ENCODE measurements at regions not wholly inside any gene's neighbourhood (a gene's known extent, or its start where the extent isn't known, plus 50 kb on each side); places are given as distances from the start of the nearest gene placed in this dataset.

DNA sequence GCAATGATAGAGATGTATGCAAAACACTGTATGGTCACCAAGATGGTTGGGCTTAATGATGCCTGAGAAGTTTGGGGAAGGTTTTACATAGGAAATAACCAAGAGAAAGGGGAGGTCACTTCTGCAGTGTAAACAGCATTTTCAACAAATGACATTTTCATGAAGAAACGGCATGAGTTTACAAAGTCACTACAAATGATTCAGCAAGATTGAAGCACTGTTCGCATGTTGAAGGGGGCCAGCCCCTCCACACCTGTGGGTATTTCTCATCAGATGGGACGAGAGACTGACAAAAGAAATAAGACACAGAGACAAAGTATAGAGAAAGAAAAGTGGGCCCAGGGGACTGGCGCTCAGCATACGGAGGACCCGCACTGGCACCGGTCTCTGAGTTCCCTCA is 234.1 kb upstream of the POGK start:
- no peak for TF ChIP-seq POLR2A (IDR thresholded peaks at IDR 0.05)
- TF ChIP-seq, protein P1, sequence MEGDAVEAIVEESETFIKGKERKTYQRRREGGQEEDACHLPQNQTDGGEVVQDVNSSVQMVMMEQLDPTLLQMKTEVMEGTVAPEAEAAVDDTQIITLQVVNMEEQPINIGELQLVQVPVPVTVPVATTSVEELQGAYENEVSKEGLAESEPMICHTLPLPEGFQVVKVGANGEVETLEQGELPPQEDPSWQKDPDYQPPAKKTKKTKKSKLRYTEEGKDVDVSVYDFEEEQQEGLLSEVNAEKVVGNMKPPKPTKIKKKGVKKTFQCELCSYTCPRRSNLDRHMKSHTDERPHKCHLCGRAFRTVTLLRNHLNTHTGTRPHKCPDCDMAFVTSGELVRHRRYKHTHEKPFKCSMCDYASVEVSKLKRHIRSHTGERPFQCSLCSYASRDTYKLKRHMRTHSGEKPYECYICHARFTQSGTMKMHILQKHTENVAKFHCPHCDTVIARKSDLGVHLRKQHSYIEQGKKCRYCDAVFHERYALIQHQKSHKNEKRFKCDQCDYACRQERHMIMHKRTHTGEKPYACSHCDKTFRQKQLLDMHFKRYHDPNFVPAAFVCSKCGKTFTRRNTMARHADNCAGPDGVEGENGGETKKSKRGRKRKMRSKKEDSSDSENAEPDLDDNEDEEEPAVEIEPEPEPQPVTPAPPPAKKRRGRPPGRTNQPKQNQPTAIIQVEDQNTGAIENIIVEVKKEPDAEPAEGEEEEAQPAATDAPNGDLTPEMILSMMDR (IDR thresholded peaks at IDR 0.05) = no peak
